ENCODE measurements at regions not wholly inside any gene's neighbourhood (a gene's known extent, or its start where the extent isn't known, plus 50 kb on each side); places are given as distances from the start of the nearest gene placed in this dataset.

GRCh38 chr21:23507501-23507900 lies 2099.8 kb downstream of the MRPL39 start:
- DNase-seq: no peak
- intact Hi-C loops (cut with DNase I): no loop called here

GRCh38 chr21:23496729-23497128 lies 2110.6 kb downstream of the MRPL39 start:
- intact Hi-C loops (cut with DNase I): no loop called here

GRCh38 chr21:23488245-23488644 lies 2119.0 kb downstream of the MRPL39 start:
- intact Hi-C loops (cut with DNase I): no loop called here

More at GRCh38 chr21:23496729-23497128, 2110.6 kb downstream of the MRPL39 start:
- no peak for DNase-seq

GRCh38 chr21:23480591-23481270 lies 2126.6 kb downstream of the MRPL39 start:
- DNase-seq: no peak
- intact Hi-C loops (cut with DNase I): no loop called here

More at GRCh38 chr21:23488245-23488644, 2119.0 kb downstream of the MRPL39 start:
- no peak for DNase-seq

- no peak for DNase-seq
- intact Hi-C loops (cut with DNase I): no loop called here
Observed at GRCh38 chr21:23478381-23478780, 2128.9 kb downstream of the MRPL39 start.

GRCh38 chr21:23475281-23476219 lies 2131.7 kb downstream of the MRPL39 start:
- intact Hi-C loops (cut with DNase I): no loop called here
- no peak for DNase-seq

- intact Hi-C loops (cut with DNase I): no loop called here
- DNase-seq: no peak
Observed at GRCh38 chr21:23471877-23472276, 2135.4 kb downstream of the MRPL39 start.

- no peak for DNase-seq
- intact Hi-C loops (cut with DNase I): no loop called here
Observed at GRCh38 chr21:23463365-23463764, 2143.9 kb downstream of the MRPL39 start.

GRCh38 chr21:23455676-23456075 lies 2151.6 kb downstream of the MRPL39 start:
- no peak for DNase-seq
- intact Hi-C loops (cut with DNase I): no loop called here

- no peak for DNase-seq
- intact Hi-C loops (cut with DNase I): no loop called here
Observed at GRCh38 chr21:23452384-23453083, 2154.7 kb downstream of the MRPL39 start.

- no peak for DNase-seq
- intact Hi-C loops (cut with DNase I): no loop called here
Observed at GRCh38 chr21:23445307-23445706, 2162.0 kb downstream of the MRPL39 start.

GRCh38 chr21:23438081-23438480 lies 2169.2 kb downstream of the MRPL39 start:
- no peak for DNase-seq
- intact Hi-C loops (cut with DNase I): no loop called here

GRCh38 chr21:23402929-23403520 lies 2204.3 kb downstream of the MRPL39 start:
- intact Hi-C loops (cut with DNase I): loop anchor here (10.0 kb wide), 1 partner anchor 98 kb away; no protein-coding TSS in a partner anchor
- no peak for DNase-seq

GRCh38 chr21:23401278-23401677 lies 2206.0 kb downstream of the MRPL39 start:
- intact Hi-C loops (cut with DNase I): loop anchor here (10.0 kb wide), 1 partner anchor 96 kb away; no protein-coding TSS in a partner anchor
- no peak for DNase-seq

GRCh38 chr21:23398726-23399125 lies 2208.6 kb downstream of the MRPL39 start:
- DNase-seq: no peak
- intact Hi-C loops (cut with DNase I): no loop called here

- no peak for DNase-seq
Observed at GRCh38 chr21:23394458-23394857, 2212.8 kb downstream of the MRPL39 start.

GRCh38 chr21:23384679-23385078 lies 2222.6 kb downstream of the MRPL39 start:
- intact Hi-C loops (cut with DNase I): no loop called here
- DNase-seq: no peak

More at GRCh38 chr21:23394458-23394857, 2212.8 kb downstream of the MRPL39 start:
- intact Hi-C loops (cut with DNase I): no loop called here

- DNase-seq: no peak
- intact Hi-C loops (cut with DNase I): no loop called here
Observed at GRCh38 chr21:23374155-23374554, 2233.1 kb downstream of the MRPL39 start.

GRCh38 chr21:23356905-23357304 lies 2250.4 kb downstream of the MRPL39 start:
- intact Hi-C loops (cut with DNase I): no loop called here

More at GRCh38 chr21:23356905-23357304, 2250.4 kb downstream of the MRPL39 start:
- no peak for DNase-seq
